HG02885 (cell line): ENCODE measurements at regions not wholly inside any gene's neighbourhood (a gene's known extent, or its start where the extent isn't known, plus 50 kb on each side); places are given as distances from the start of the nearest gene placed in this dataset.
"Not testable (repeated sequence)": the region's sequence is repeated elsewhere in the genome, so short reads cannot be mapped to it uniquely, and the experiment has no call there.

ENCODE experiments used
- ATAC-seq: cut with Tn5 transposase; IDR thresholded peaks from one replicate; pipeline ENCODE4 v1.9.1; 2021; ENCODE audit warnings: mild to moderate bottlenecking; ENCODE audit not compliant: unreplicated experiment, poor library complexity

GRCh38 chr3:75564427-75564826 is 99.7 kb upstream of the FRG2C start:
- ATAC-seq: not testable (repeated sequence)

GRCh38 chr3:75572303-75572702 is 91.8 kb upstream of the FRG2C start:
- not testable (repeated sequence) for ATAC-seq

GRCh38 chr3:75579091-75579490 is 85.0 kb upstream of the FRG2C start:
- not testable (repeated sequence) for ATAC-seq

- ATAC-seq: not testable (repeated sequence)
These were observed 84.6 kb upstream of the FRG2C start for GRCh38 chr3:75579536-75579935.

- ATAC-seq: peak; percentile 80
These were observed 83.9 kb upstream of the FRG2C start for GRCh38 chr3:75579981-75580782.

GRCh38 chr3:75582536-75582935 is 81.6 kb upstream of the FRG2C start:
- ATAC-seq: not testable (repeated sequence)

- not testable (repeated sequence) for ATAC-seq
These were observed 81.0 kb upstream of the FRG2C start for GRCh38 chr3:75583116-75583515.

GRCh38 chr3:75587695-75588094 is 76.4 kb upstream of the FRG2C start:
- not testable (repeated sequence) for ATAC-seq

GRCh38 chr3:75590382-75590781 is 73.7 kb upstream of the FRG2C start:
- not testable (repeated sequence) for ATAC-seq

- ATAC-seq: not testable (repeated sequence)
These were observed 59.7 kb upstream of the FRG2C start for GRCh38 chr3:75604286-75604934.

- ATAC-seq: not testable (repeated sequence)
These were observed 56.1 kb upstream of the FRG2C start for GRCh38 chr3:75607996-75608395.

- ATAC-seq: not testable (repeated sequence)
These were observed 54.5 kb upstream of the FRG2C start for GRCh38 chr3:75609598-75609997.

GRCh38 chr3:75610773-75611172 is 53.4 kb upstream of the FRG2C start:
- no peak for ATAC-seq

GRCh38 chr3:75611724-75612460 is 52.2 kb upstream of the FRG2C start:
- ATAC-seq: not testable (repeated sequence)
